Gastroesophageal sphincter (tissue), 4 donors: ENCODE measurements at regions not wholly inside any gene's neighbourhood (a gene's known extent, or its start where the extent isn't known, plus 50 kb on each side); places are given as distances from the start of the nearest gene placed in this dataset.

ENCODE experiments used
- ATAC-seq: fragments of 150-250 bp; one replicate; pipeline ENCODE4 v1.9.1; 2016; ENCODE audit warnings: mild to moderate bottlenecking, moderate library complexity
- H3K27ac ChIP-seq, 4 donors: fragments of 200-600 bp; sonication (generic) in 3 of 4; 1 replicate in 3 of 4; 2 replicates in 1 of 4; pipeline ENCODE4 v1.5.1; 2016 to 2019
- H3K27me3 ChIP-seq: fragments of 200-600 bp; sonication (generic); one replicate; pipeline ENCODE4 v1.5.1; 2019
- H3K36me3 ChIP-seq, 2 donors: fragments of 200-600 bp; sonication (generic); one replicate each; pipeline ENCODE4 v1.5.1; 2019; ENCODE audit warnings: control low read depth in 1 of 2
- H3K4me1 ChIP-seq, 3 donors: fragments of 200-600 bp; sonication (generic); 1 replicate in 2 of 3; 2 replicates in 1 of 3; pipeline ENCODE4 v1.5.1; 2016 to 2019; ENCODE audit warnings: control low read depth in 2 of 3
- H3K4me3 ChIP-seq, 2 donors: fragments of 200-600 bp; sonication (generic); one replicate each; pipeline ENCODE4 v1.5.1; 2019; ENCODE audit warnings: mild to moderate bottlenecking in 1 of 2, moderate library complexity in 1 of 2
- H3K9me3 ChIP-seq, 3 donors: fragments of 200-600 bp; sonication (generic); one replicate each; pipeline ENCODE4 v1.5.1; 2017 to 2019; ENCODE audit warnings: control low read depth in 2 of 3
- EP300 ChIP-seq: sonication (generic); formaldehyde crosslinking; IDR thresholded peaks from one replicate; pipeline ENCODE4 v1.6.1; 2017; ENCODE audit warnings: antibody characterized with exemption, mild to moderate bottlenecking
- POLR2A ChIP-seq, 2 donors: fragments of 450-650 bp; IDR thresholded peaks; one replicate each; pipeline ENCODE4 v1.6.1; 2017; ENCODE audit warnings: antibody characterized with exemption in 2 of 2, mild to moderate bottlenecking in 2 of 2, moderate library complexity in 1 of 2
- POLR2AphosphoS5 ChIP-seq: sonication (generic); formaldehyde crosslinking; IDR thresholded peaks from one replicate; pipeline ENCODE4 v1.6.1; 2017; ENCODE audit warnings: antibody characterized with exemption
- WGBS, 2 donors: methylation state at CpG; one replicate each; pipeline ENCODE4 v1.1.5; 2018; ENCODE audit warnings: low coverage in 1 of 2; 5-methylcytosine and 5-hydroxymethylcytosine counted together
- TF ChIP-seq, protein P1 (sequence below), 4 experiments: fragments of 200-600 bp in 2 of 4; fragments of 450-650 bp in 2 of 4; sonication (generic) in 1 of 4; IDR thresholded peaks; one replicate each; pipeline ENCODE4 v1.5.1; 2017 to 2019; ENCODE audit warnings: antibody characterized with exemption in 4 of 4, mild to moderate bottlenecking in 2 of 4, moderate library complexity in 2 of 4

DNA sequence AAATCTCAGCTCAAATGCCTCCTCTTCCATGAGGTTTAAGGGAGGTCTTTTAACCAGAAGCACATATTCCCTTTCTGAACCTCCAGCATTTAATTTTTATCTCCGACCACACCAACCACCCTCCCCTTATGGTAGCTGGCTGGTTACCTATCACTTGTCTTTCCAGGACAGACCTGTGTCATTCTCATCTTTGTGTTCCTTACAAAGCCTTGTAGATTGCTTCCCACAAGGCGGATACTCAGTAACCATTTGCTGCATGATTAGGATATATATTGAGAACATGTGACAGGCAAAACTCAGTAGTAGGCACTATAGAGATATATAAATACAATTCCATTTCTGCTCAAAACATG, 119.5 kb downstream of the RPL22L1 start:
- no peak for TF ChIP-seq POLR2A (IDR thresholded peaks at IDR 0.05)
- TF ChIP-seq, protein P1, sequence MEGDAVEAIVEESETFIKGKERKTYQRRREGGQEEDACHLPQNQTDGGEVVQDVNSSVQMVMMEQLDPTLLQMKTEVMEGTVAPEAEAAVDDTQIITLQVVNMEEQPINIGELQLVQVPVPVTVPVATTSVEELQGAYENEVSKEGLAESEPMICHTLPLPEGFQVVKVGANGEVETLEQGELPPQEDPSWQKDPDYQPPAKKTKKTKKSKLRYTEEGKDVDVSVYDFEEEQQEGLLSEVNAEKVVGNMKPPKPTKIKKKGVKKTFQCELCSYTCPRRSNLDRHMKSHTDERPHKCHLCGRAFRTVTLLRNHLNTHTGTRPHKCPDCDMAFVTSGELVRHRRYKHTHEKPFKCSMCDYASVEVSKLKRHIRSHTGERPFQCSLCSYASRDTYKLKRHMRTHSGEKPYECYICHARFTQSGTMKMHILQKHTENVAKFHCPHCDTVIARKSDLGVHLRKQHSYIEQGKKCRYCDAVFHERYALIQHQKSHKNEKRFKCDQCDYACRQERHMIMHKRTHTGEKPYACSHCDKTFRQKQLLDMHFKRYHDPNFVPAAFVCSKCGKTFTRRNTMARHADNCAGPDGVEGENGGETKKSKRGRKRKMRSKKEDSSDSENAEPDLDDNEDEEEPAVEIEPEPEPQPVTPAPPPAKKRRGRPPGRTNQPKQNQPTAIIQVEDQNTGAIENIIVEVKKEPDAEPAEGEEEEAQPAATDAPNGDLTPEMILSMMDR (IDR thresholded peaks at IDR 0.05) = no peak
- TF ChIP-seq POLR2AphosphoS5 = no peak
- TF ChIP-seq EP300 = no peak
- H3K27me3 ChIP-seq = no peaks in the 10 kb centered on the region
- H3K27ac ChIP-seq = no peak overlapping the region

GRCh38 chr3:170749765-170750477, 120.1 kb downstream of the RPL22L1 start:
- Histone ChIP-seq H3K27me3 (no peaks in the 10 kb centered on the region), H3K27ac (no peak overlapping the region), H3K36me3 (no peaks in the 10 kb centered on the region), H3K9me3 (no peaks in the 10 kb centered on the region), H3K4me3 (no peak overlapping the region), H3K4me1 (peaks cover 0 to 12% (median 9%) of the 10 kb centered on the region in 3 donors)
- TF ChIP-seq, protein P1 (IDR thresholded peaks at IDR 0.05) = no peak
- TF ChIP-seq POLR2AphosphoS5 = no peak
- no peak for TF ChIP-seq POLR2A (IDR thresholded peaks at IDR 0.05)
- TF ChIP-seq EP300 = no peak
- no peak for ATAC-seq

More for the DNA sequence above, 119.5 kb downstream of the RPL22L1 start:
- Histone ChIP-seq H3K36me3 (no peaks in the 10 kb centered on the region), H3K9me3 (no peaks in the 10 kb centered on the region), H3K4me1 (peaks cover 0 to 12% (median 9%) of the 10 kb centered on the region in 3 donors), H3K4me3 (no peak overlapping the region)
- ATAC-seq = no peak
- 88 to 95% methylated on average over 2 of the region's 2 CpGs for WGBS, 2 donors

- TF ChIP-seq POLR2AphosphoS5 = no peak
- TF ChIP-seq, protein P1 (IDR thresholded peaks at IDR 0.05) = no peak
- no peak for TF ChIP-seq EP300
- no peak for TF ChIP-seq POLR2A (IDR thresholded peaks at IDR 0.05)
- Histone ChIP-seq H3K4me1 (peaks cover 0 to 12% (median 9%) of the 10 kb centered on the region in 3 donors), H3K27me3 (no peaks in the 10 kb centered on the region), H3K9me3 (no peaks in the 10 kb centered on the region), H3K27ac (no peak overlapping the region), H3K4me3 (no peak overlapping the region), H3K36me3 (no peaks in the 10 kb centered on the region)
- 71 to 100% methylated on average over 1 of the region's 1 CpG for WGBS, 2 donors
- ATAC-seq = no peak
These were observed 120.8 kb downstream of the RPL22L1 start for GRCh38 chr3:170749185-170749584.

DNA sequence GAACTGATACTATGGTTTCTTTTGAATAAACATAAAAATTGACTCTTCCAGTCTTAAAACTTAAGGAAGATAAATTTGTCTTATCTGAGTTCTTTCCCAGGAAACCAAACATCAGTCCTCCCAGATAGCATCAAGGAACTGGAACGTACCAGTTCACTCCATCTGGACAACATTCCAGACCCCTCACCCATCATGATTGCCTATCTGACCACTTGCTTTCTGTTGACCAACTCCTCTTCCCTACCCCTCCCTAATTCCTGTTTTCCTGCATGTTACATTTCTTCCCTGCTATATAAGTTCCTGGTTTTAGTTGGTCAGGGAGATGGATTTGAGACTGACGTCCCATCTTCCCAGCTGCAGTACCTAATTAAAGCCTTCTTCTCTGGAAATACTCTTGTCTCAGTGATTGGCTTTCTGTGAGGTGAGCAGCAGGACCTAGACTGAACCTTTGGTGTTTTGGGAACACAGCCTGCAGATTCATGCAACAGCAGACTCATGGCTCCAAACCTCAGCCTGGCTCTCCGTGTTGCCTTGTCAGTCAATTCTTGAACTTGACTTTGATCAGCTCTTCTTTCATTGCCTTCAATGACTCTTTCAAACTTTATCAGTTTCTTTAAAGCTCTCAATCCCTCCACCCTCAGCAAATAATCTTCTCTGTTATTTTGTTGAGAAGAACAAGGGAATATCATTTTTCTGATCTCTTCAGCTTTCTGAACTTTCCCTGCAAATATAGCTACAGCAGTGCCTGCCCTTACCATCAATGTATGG, 123.6 kb downstream of the RPL22L1 start:
- Histone ChIP-seq H3K9me3 (no peaks in the 10 kb centered on the region), H3K27ac (no peak overlapping the region), H3K4me3 (no peak overlapping the region), H3K27me3 (no peaks in the 10 kb centered on the region), H3K36me3 (no peaks in the 10 kb centered on the region), H3K4me1 (peaks cover 0 to 5% (median 0%) of the 10 kb centered on the region in 3 donors)
- TF ChIP-seq, protein P1 (IDR thresholded peaks at IDR 0.05) = no peak
- TF ChIP-seq POLR2AphosphoS5 (no peak), POLR2A (IDR thresholded peaks at IDR 0.05) (no peak), EP300 (no peak)
- ATAC-seq = no peak
- 70 to 71% methylated on average over 1 to 3 of the region's 3 CpGs for WGBS, 2 donors
